Astrocyte of the cerebellum (primary cell): ENCODE measurements at regions not wholly inside any gene's neighbourhood (a gene's known extent, or its start where the extent isn't known, plus 50 kb on each side); places are given as distances from the start of the nearest gene placed in this dataset.

Source experiments
- DNase-seq: peaks from one replicate; pipeline ENCODE4 v3.0.0-alpha.2; 2011; ENCODE audit warnings: low read depth
- H3K4me3 ChIP-seq: 2 replicates; pipeline ENCODE4 v1.5.1; 2011; ENCODE audit warnings: mild to moderate bottlenecking, low read depth, low read length, moderate library complexity
- in situ Hi-C: cut with HindIII; loops from 2 replicates; pipeline ENCODE4 v1.10.0; 2017; ENCODE audit warnings: low sequenced_read_pairs
- TF ChIP-seq, protein P1 (sequence below): IDR thresholded peaks from 2 replicates; pipeline ENCODE4 v1.5.1; 2012; ENCODE audit warnings: low read length, low read depth, moderate library complexity, mild to moderate bottlenecking; ENCODE audit errors: missing control alignments

DNA sequence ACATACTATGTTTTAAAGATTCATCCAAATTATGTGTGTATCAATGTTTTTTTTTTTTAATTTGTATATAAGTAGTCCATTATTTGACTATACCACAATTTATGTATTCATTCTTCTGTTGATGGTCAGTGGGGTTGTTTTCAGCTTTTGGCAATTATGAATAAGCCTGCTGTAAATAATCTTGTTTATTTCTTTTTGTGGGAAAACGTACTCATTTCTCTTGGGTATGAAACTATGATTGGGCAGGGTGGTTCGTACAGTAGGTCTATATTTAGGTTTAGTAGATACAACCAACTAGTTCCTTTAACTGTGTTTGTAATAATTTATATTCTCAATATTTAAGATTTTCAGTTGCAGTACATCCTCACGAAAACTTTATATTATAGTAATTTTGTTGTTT lies 329.2 kb downstream of the LPIN1 start:
- TF ChIP-seq, protein P1, sequence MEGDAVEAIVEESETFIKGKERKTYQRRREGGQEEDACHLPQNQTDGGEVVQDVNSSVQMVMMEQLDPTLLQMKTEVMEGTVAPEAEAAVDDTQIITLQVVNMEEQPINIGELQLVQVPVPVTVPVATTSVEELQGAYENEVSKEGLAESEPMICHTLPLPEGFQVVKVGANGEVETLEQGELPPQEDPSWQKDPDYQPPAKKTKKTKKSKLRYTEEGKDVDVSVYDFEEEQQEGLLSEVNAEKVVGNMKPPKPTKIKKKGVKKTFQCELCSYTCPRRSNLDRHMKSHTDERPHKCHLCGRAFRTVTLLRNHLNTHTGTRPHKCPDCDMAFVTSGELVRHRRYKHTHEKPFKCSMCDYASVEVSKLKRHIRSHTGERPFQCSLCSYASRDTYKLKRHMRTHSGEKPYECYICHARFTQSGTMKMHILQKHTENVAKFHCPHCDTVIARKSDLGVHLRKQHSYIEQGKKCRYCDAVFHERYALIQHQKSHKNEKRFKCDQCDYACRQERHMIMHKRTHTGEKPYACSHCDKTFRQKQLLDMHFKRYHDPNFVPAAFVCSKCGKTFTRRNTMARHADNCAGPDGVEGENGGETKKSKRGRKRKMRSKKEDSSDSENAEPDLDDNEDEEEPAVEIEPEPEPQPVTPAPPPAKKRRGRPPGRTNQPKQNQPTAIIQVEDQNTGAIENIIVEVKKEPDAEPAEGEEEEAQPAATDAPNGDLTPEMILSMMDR: no peak

DNA sequence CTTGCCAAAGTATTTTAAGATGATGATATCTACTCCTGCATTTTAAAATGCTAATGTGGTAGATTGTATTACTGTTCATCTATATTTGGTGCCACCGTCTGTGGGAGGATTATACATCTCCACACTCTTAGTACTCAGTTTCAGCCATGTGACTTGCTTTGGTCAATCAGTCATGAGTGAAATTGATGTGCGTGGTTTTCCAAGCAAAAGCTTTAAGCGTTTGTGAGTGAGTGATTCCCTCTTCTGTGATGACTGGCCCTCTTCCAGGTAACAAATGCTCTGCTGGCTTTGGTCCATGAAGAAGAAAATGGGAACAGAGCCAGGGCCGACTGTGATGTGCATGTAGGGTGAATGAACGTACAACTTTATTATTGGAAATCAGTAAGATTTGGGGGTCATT lies 330.4 kb downstream of the LPIN1 start:
- H3K4me3 ChIP-seq: no peak overlapping the region
- TF ChIP-seq, protein P1: no peak
- no peak for DNase-seq
- in situ Hi-C loops: no loop called here

More for the DNA sequence above, 329.2 kb downstream of the LPIN1 start:
- H3K4me3 ChIP-seq: no peak overlapping the region
- no peak for DNase-seq
- in situ Hi-C loops: no loop called here

DNA sequence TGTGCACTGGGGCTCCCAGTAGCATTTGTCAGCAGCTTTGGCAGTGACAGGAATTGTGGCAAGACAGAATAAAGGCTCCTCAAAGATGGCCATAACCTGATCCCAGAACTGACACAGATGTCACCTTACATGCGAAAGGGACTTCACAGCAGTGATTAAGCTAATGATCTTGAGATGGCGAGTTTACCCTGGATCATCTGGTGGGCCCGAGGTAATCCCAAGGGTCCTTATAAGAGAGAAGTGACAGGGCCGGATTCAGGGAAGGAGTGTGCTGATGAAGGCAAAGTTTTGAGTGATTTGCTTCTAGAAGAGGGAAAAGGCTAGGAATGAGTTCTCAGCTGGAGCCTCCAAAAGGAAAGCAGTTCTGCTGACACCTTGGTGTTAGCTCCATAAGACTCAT lies 333.9 kb downstream of the LPIN1 start:
- no peak for DNase-seq
- no peak overlapping the region for H3K4me3 ChIP-seq
- in situ Hi-C loops: no loop called here
- TF ChIP-seq, protein P1: no peak

DNA sequence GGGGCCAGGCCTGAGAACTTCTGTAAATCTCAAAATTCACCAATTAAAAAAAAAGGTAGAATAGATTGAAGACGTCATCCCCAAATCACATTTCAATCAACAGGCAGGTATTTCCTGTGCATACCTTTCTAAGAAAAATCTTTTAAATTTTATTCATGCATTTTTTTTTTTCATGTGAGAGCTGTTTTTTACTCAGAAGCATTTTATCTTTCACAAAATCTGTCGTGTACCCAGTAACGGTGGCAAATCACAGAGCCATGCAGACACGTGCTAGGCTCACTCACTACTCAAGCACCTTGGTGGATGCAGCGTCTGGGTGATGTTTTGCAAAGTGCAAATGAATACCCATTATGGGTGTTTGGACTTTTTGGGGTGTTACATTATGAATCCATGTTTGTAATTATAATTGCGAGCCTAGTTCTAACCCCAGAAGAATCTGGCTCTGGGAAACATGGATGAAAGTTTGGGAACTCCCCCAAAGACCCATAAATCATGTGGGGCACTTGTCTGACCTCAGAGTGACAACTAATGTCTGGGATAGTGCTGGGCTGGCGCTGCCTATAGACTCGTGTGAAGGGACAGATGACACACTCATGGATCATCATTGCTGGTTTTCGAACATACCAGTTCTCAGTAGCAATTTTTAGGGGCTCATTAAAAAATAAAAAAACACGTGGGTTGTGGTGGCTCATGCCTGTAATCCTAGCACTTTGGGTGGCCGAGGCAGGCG lies 335.2 kb downstream of the LPIN1 start:
- DNase-seq: no peak
- no peak overlapping the region for H3K4me3 ChIP-seq
- in situ Hi-C loops: no loop called here
- TF ChIP-seq, protein P1: no peak

DNA sequence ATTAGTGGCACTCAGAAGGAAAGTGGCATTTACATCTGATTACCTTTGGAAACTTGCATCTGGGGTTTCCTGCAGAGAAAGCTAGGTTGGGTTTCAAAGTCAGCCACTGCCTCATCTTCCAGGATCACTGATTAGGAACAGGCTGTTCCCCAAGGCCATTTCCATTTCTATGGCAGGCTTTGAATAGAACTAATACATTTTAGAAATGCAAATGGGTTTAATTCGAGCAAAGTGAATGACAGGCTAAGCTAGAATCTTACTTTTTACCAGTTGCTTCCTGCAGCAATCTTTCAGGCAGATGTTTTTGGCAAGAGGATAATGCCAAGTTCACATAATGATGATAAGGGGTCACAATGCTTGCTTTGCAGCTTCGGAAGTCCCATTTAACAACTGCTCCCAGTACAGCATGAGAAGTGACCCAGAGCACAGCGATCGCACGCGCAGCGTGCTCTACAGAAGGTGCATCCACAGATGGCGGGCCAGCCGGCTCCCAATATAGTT lies 336.7 kb downstream of the LPIN1 start:
- DNase-seq: no peak
- in situ Hi-C loops: no loop called here
- no peak overlapping the region for H3K4me3 ChIP-seq
- TF ChIP-seq, protein P1: no peak

DNA sequence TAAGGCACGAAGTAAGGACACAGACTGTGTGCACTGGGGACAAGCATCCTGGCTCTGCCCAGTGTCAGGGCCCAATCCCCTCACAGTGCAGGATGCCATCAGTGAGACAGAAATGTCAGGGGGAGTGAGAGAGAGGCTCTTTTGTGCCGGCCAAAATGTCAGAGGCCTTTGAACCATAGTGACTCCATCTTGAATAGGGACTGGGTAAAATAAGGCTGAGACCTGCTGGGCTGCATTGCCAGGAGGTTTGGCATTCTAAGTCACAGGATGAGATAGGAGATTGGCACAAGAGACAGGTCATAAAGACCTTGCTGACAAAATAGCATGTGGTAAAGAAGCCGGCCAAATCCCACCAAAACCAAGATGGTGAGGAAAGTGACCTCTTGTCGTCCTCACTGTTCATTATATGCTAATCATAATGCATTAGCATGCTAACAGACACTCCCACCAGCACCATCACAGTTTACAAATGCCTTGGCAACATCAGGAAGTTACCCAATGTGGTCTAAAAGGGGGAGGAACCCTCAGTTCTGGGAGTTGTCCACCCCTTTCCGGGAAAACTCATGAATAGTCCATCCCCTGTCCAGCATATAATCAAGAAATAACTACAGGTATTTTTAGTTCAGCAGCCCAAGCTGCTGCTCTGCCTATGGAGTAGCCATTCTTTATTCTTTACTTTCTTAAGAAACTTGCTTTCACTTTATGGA lies 337.4 kb downstream of the LPIN1 start:
- in situ Hi-C loops: no loop called here
- TF ChIP-seq, protein P1: no peak
- H3K4me3 ChIP-seq: no peak overlapping the region
- DNase-seq: no peak
